ENCODE measurements at regions not wholly inside any gene's neighbourhood (a gene's known extent, or its start where the extent isn't known, plus 50 kb on each side); places are given as distances from the start of the nearest gene placed in this dataset.
"Not testable (repeated sequence)": the region's sequence is repeated elsewhere in the genome, so short reads cannot be mapped to it uniquely, and the experiment has no call there.

DNA sequence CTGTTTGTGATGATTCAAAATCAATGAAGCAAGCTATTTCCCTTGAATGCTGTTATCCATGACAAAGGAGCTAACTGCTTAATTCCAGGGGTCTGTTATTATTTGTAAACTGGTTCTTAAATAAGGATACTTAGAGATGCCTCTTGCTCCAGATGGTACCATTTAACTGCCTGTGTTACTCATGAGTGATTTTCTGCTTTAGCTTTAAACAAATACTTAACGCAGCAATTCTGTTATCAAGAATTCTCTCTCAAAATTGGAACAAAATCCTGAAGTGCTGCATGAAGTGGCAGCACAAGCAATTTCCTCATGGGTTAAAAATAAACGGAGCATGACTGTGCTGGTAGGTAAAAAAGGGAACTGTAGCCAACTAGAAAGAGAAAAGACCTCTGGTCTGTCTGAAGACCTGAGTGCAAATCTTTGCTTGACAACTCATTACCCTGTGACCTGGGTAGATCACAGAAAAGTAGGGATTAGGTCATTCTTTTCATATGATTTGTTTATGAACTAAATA lies 62.5 kb upstream of the GBE1 start:
- no peak for DNase-seq

DNA sequence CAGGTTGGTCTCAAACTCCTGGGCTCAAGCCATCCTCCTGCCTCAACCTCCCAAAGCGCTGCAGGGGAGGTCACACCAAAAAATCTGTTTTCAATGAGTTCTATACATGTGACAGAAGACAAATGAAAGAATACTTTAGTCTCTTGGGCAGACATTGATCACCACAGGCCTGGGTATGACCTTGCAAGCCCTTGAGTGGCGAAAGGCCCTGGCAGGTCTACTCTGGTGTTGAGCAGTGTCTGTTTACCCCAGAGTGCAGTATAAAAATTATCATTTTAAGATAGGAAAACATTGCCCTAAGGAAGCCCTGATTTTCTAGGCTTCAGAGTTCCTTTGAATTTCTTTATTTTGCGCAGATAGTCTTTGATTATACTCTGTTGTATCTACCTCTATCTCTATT lies 61.6 kb upstream of the GBE1 start:
- no peak for DNase-seq

DNA sequence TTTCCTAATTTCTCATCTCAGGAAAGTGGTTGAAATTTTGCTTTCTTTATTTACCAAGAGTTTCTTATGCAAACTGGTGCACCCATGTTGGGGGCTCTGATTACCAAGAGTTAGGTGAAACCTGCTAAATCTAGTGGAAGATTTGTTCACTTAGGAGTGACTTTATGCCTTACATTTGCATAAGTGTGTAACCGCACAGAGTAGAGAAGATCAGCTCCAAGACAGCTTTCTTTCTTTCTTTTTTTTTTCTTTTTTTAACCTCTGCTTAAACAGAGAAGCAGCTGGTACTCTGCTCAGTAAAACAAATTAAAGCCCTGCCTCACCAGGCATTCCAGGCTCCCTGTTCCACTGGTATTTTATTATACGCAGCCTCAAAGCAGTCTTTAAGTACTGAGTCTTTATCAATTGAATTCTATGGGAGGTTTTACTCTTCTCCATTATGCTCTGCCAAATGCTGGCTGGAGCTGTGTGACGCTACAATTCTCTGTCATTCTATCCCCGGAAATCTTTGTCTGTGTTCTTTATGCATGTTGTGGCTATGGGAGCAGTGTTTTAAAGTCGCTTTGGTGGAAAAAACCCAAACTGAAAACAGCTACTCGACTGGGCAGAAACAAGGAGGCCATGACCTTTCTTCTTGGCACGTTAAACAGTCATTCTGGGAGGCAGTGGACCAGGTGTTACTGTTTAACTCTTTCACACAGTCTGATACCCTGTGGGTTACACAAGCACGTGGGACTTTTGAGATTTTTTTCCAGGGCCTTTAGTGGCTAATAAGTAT lies 55.2 kb upstream of the GBE1 start:
- peak; percentile 15 for DNase-seq

DNA sequence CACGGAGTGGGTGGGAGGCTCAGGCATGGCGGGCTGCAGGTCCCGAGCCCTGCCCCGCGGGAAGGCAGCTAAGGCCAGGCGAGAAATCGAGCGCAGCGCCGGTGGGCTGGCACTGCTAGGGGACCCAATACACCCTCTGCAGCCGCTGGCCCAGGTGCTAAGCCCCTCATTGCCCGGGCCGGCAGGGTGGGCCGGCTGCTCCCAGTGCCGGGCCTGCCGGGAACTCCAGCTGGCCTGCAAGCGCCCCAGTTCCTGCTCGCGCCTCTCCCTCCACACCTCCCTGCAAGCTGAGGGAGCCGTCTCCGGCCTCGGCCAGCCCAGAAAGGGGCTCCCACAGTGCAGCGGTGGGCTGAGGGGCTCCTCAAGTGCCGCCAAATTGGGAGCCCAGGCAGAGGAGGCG lies 50.7 kb upstream of the GBE1 start:
- not testable (repeated sequence) for DNase-seq

Data from fibroblast of skin of scalp (primary cell).